Common myeloid progenitor, CD34-positive (primary cell): ENCODE measurements at regions not wholly inside any gene's neighbourhood (a gene's known extent, or its start where the extent isn't known, plus 50 kb on each side); places are given as distances from the start of the nearest gene placed in this dataset.

Source experiments
- CTCF ChIA-PET: fragments of 350-600 bp; sonication (Branson Sonifier 250); formaldehyde crosslinking; loops from one replicate; lab custom pipeline; 2021; ENCODE audit warnings: antibody characterized with exemption; lab: Charles Lee
- POLR2A ChIA-PET: fragments of 350-600 bp; sonication (Branson Sonifier 250); formaldehyde crosslinking; loops from one replicate; lab custom pipeline; 2021; ENCODE audit warnings: antibody characterized with exemption; lab: Charles Lee
- DNase-seq, 3 donors: peaks; one replicate each; pipeline versions ENCODE4 v3.0.0 to v3.0.0-alpha.2; 2013
- H3K27ac ChIP-seq, 2 experiments: 1 replicate in 1 of 2; 2 replicates in 1 of 2; pipeline ENCODE4 v1.7.0; 2013; ENCODE audit warnings: inconsistent platforms in 2 of 2, low read length in 2 of 2, mild to moderate bottlenecking in 2 of 2, low read depth in 1 of 2, moderate library complexity in 1 of 2; ENCODE audit not compliant: severe bottlenecking in 2 of 2, insufficient read depth in 1 of 2, poor library complexity in 1 of 2
- H3K27me3 ChIP-seq, 5 experiments: replicated peaks in 2 of 5; 1 replicate in 3 of 5; 2 replicates in 2 of 5; pipeline versions ENCODE4 v1.6.1 to v1.7.0; 2013; ENCODE audit warnings: low read length in 4 of 5, mild to moderate bottlenecking in 2 of 5, moderate library complexity in 2 of 5, inconsistent platforms in 1 of 5; ENCODE audit not compliant: insufficient read depth in 5 of 5, control insufficient read depth in 4 of 5
- H3K36me3 ChIP-seq, 4 experiments: 1 replicate in 2 of 4; 2 replicates in 2 of 4; pipeline versions ENCODE4 v1.6.1 to v1.7.0; 2013; ENCODE audit warnings: low read length in 3 of 4, control low read depth in 1 of 4, mild to moderate bottlenecking in 1 of 4; ENCODE audit not compliant: control insufficient read depth in 4 of 4, insufficient read depth in 4 of 4
- H3K4me1 ChIP-seq, 4 experiments: 1 replicate in 3 of 4; 2 replicates in 1 of 4; pipeline versions ENCODE4 v1.6.1 to v1.7.1; 2013; ENCODE audit warnings: low read length in 3 of 4, mild to moderate bottlenecking in 3 of 4, control low read depth in 1 of 4, inconsistent platforms in 1 of 4, moderate library complexity in 1 of 4; ENCODE audit not compliant: control insufficient read depth in 4 of 4, insufficient read depth in 4 of 4; ENCODE audit errors: control extremely low read depth in 1 of 4
- H3K4me3 ChIP-seq, 7 experiments: 1 replicate in 4 of 7; 2 replicates in 3 of 7; pipeline versions ENCODE4 v1.5.1 to v1.7.0; 2013; ENCODE audit warnings: mild to moderate bottlenecking in 7 of 7, low read length in 6 of 7, moderate library complexity in 6 of 7, inconsistent platforms in 2 of 7, low read depth in 2 of 7, control low read depth in 1 of 7; ENCODE audit not compliant: insufficient read depth in 4 of 7, control insufficient read depth in 1 of 7; ENCODE audit errors: extremely low read depth in 1 of 7
- H3K9me3 ChIP-seq, 5 experiments: 1 replicate in 4 of 5; 2 replicates in 1 of 5; pipeline versions ENCODE4 v1.6.1 to v1.7.1; 2013; ENCODE audit warnings: low read length in 4 of 5, mild to moderate bottlenecking in 2 of 5, inconsistent platforms in 1 of 5, low read depth in 1 of 5, moderate library complexity in 1 of 5; ENCODE audit not compliant: control insufficient read depth in 4 of 5, insufficient read depth in 2 of 5; ENCODE audit errors: control extremely low read depth in 1 of 5
- WGBS: methylation state at CpG from one replicate; pipeline ENCODE4 v1.1.5; 2013; ENCODE audit not compliant: insufficient coverage; 5-methylcytosine and 5-hydroxymethylcytosine counted together

- H3K4me1 ChIP-seq = no peaks in the 10 kb centered on the region
- POLR2A ChIA-PET = no interaction called here
- no peak overlapping the region for H3K27ac ChIP-seq
- peaks cover 0 to 2% (median 0%) of the 10 kb centered on the region in 5 experiments for H3K9me3 ChIP-seq
- CTCF ChIA-PET = no interaction called here
- 11% methylated on average over 6 of the region's 7 CpGs for WGBS
- H3K27me3 ChIP-seq = peaks cover 0 to 21% (median 0%) of the 10 kb centered on the region in 5 experiments
- no peaks in the 10 kb centered on the region for H3K36me3 ChIP-seq
- peak; percentile 27 to 70 (median 38) for DNase-seq
- no peak overlapping the region for H3K4me3 ChIP-seq
These were observed 127.5 kb upstream of the WSCD1 start for GRCh38 chr17:5942687-5943086.

GRCh38 chr17:5943232-5943631, 126.9 kb upstream of the WSCD1 start:
- WGBS = 67% methylated on average over 3 of the region's 7 CpGs
- DNase-seq = peak in 1 of 3 donors; percentile 2
- Histone ChIP-seq H3K27ac (no peak overlapping the region), H3K4me1 (no peaks in the 10 kb centered on the region), H3K27me3 (peaks cover 0 to 21% (median 0%) of the 10 kb centered on the region in 5 experiments), H3K36me3 (no peaks in the 10 kb centered on the region), H3K4me3 (no peak overlapping the region), H3K9me3 (peaks cover 0 to 2% (median 0%) of the 10 kb centered on the region in 5 experiments)
- ChIA-PET POLR2A (no interaction called here), CTCF (no interaction called here)

GRCh38 chr17:5943982-5944381, 126.2 kb upstream of the WSCD1 start:
- ChIA-PET POLR2A (no interaction called here), CTCF (no interaction called here)
- H3K27ac ChIP-seq = no peak overlapping the region
- no peak overlapping the region for H3K4me3 ChIP-seq
- H3K36me3 ChIP-seq = no peaks in the 10 kb centered on the region
- peaks cover 0 to 25% (median 0%) of the 10 kb centered on the region in 5 experiments for H3K27me3 ChIP-seq
- 80% methylated on average over 5 of the region's 6 CpGs for WGBS
- H3K9me3 ChIP-seq = peaks cover 0 to 2% (median 0%) of the 10 kb centered on the region in 5 experiments
- H3K4me1 ChIP-seq = no peaks in the 10 kb centered on the region
- DNase-seq = no peak

- ChIA-PET POLR2A (no interaction called here), CTCF (no interaction called here)
- Histone ChIP-seq H3K9me3 (peaks cover 0 to 3% (median 0%) of the 10 kb centered on the region in 5 experiments), H3K27ac (no peak overlapping the region), H3K36me3 (no peaks in the 10 kb centered on the region), H3K27me3 (peaks cover 0 to 21% (median 3%) of the 10 kb centered on the region in 5 experiments), H3K4me3 (no peak overlapping the region), H3K4me1 (no peaks in the 10 kb centered on the region)
- WGBS = 100% methylated on average over 1 of the region's 2 CpGs
- no peak for DNase-seq
These were observed 122.4 kb upstream of the WSCD1 start for GRCh38 chr17:5947701-5948180.

- 100% methylated on average over 1 of the region's 3 CpGs for WGBS
- ChIA-PET POLR2A (interaction anchor here (0.5 kb wide), 1 partner anchor 229 kb away, joined by 5 read pairs; no protein-coding TSS in a partner anchor), CTCF (no interaction called here)
These were observed 121.4 kb upstream of the WSCD1 start for GRCh38 chr17:5948811-5949210.

GRCh38 chr17:5950878-5951277, 119.3 kb upstream of the WSCD1 start:
- Histone ChIP-seq H3K27me3 (peaks cover 0 to 15% (median 3%) of the 10 kb centered on the region in 5 experiments), H3K4me1 (no peaks in the 10 kb centered on the region), H3K4me3 (no peak overlapping the region), H3K36me3 (no peaks in the 10 kb centered on the region), H3K9me3 (peaks cover 0 to 7% (median 6%) of the 10 kb centered on the region in 5 experiments), H3K27ac (no peak overlapping the region)
- 63% methylated on average over 6 of the region's 8 CpGs for WGBS
- ChIA-PET CTCF (no interaction called here), POLR2A (no interaction called here)
- no peak for DNase-seq

More at GRCh38 chr17:5948811-5949210, 121.4 kb upstream of the WSCD1 start:
- Histone ChIP-seq H3K27me3 (peaks cover 0 to 18% (median 3%) of the 10 kb centered on the region in 5 experiments), H3K4me3 (no peak overlapping the region), H3K36me3 (no peaks in the 10 kb centered on the region), H3K9me3 (peaks cover 0 to 3% (median 0%) of the 10 kb centered on the region in 5 experiments), H3K4me1 (no peaks in the 10 kb centered on the region), H3K27ac (no peak overlapping the region)
- no peak for DNase-seq

- POLR2A ChIA-PET = no interaction called here
- WGBS = 50% methylated on average over 2 of the region's 3 CpGs
These were observed 118.3 kb upstream of the WSCD1 start for GRCh38 chr17:5951912-5952311.

More at GRCh38 chr17:5951912-5952311, 118.3 kb upstream of the WSCD1 start:
- no peak for DNase-seq
- Histone ChIP-seq H3K36me3 (no peaks in the 10 kb centered on the region), H3K9me3 (peaks cover 0 to 8% (median 4%) of the 10 kb centered on the region in 5 experiments), H3K4me1 (no peaks in the 10 kb centered on the region), H3K4me3 (no peak overlapping the region), H3K27ac (no peak overlapping the region), H3K27me3 (peaks cover 0 to 15% (median 3%) of the 10 kb centered on the region in 5 experiments)
- CTCF ChIA-PET = no interaction called here
